Suprapubic skin (tissue), 4 donors: ENCODE measurements at regions not wholly inside any gene's neighbourhood (a gene's known extent, or its start where the extent isn't known, plus 50 kb on each side); places are given as distances from the start of the nearest gene placed in this dataset.
"Not testable (repeated sequence)": the region's sequence is repeated elsewhere in the genome, so short reads cannot be mapped to it uniquely, and the experiment has no call there.

Source experiments
- DNase-seq, 2 donors: peaks; one replicate each; pipeline ENCODE4 v3.0.0-alpha.2; 2019; ENCODE audit warnings: low spot score in 2 of 2
- H3K27ac ChIP-seq: fragments of 200-600 bp; sonication (generic); one replicate; pipeline ENCODE4 v1.5.1; 2019
- H3K27me3 ChIP-seq: fragments of 200-600 bp; sonication (generic); one replicate; pipeline ENCODE4 v1.5.1; 2019
- H3K36me3 ChIP-seq: fragments of 200-600 bp; sonication (generic); one replicate; pipeline ENCODE4 v1.5.1; 2019
- H3K4me1 ChIP-seq: fragments of 200-600 bp; sonication (generic); one replicate; pipeline ENCODE4 v1.5.1; 2019
- H3K4me3 ChIP-seq: fragments of 200-600 bp; sonication (generic); one replicate; pipeline ENCODE4 v1.5.1; 2019; ENCODE audit warnings: mild to moderate bottlenecking
- H3K9me3 ChIP-seq: fragments of 200-600 bp; sonication (generic); one replicate; pipeline ENCODE4 v1.5.1; 2019
- CTCF ChIP-seq, 2 donors: fragments of 200-600 bp in 1 of 2; fragments of 450-650 bp in 1 of 2; sonication (generic) in 1 of 2; IDR thresholded peaks; one replicate each; pipeline ENCODE4 v1.5.1; 2016 to 2019; ENCODE audit warnings: antibody characterized with exemption in 2 of 2, mild to moderate bottlenecking in 1 of 2, moderate library complexity in 1 of 2
- EP300 ChIP-seq: sonication (generic); formaldehyde crosslinking; IDR thresholded peaks from one replicate; pipeline ENCODE4 v1.6.1; 2017; ENCODE audit warnings: antibody characterized with exemption
- POLR2A ChIP-seq, 2 donors: fragments of 450-650 bp; IDR thresholded peaks; one replicate each; pipeline ENCODE4 v1.6.1; 2017; ENCODE audit warnings: antibody characterized with exemption in 2 of 2, mild to moderate bottlenecking in 2 of 2, moderate library complexity in 2 of 2
- POLR2AphosphoS5 ChIP-seq, 3 donors: sonication (generic); formaldehyde crosslinking; IDR thresholded peaks; one replicate each; pipeline ENCODE4 v1.6.1; 2017; ENCODE audit warnings: antibody characterized with exemption in 3 of 3
- WGBS: methylation state at CpG from one replicate; pipeline ENCODE4 v1.1.5; 2018; 5-methylcytosine and 5-hydroxymethylcytosine counted together

- no peak for DNase-seq
- no peaks in the 10 kb centered on the region for H3K36me3 ChIP-seq
- no peak overlapping the region for H3K4me3 ChIP-seq
- H3K9me3 ChIP-seq = no peaks in the 10 kb centered on the region
- H3K27ac ChIP-seq = no peak overlapping the region
- no peaks in the 10 kb centered on the region for H3K27me3 ChIP-seq
- WGBS = 69% methylated on average over 4 of the region's 4 CpGs
- peaks cover 13% of the 10 kb centered on the region for H3K4me1 ChIP-seq
- TF ChIP-seq POLR2A (IDR thresholded peaks at IDR 0.05) (no peak), CTCF (IDR thresholded peaks at IDR 0.05) (no peak), POLR2AphosphoS5 (IDR thresholded peaks at IDR 0.05) (no peak), EP300 (no peak)
Observed at GRCh38 chr10:28180654-28181053, 122.2 kb downstream of the MPP7 start.

- no peak overlapping the region for H3K4me3 ChIP-seq
- H3K27me3 ChIP-seq = no peaks in the 10 kb centered on the region
- no peaks in the 10 kb centered on the region for H3K36me3 ChIP-seq
- H3K4me1 ChIP-seq = peaks cover 13% of the 10 kb centered on the region
- H3K9me3 ChIP-seq = no peaks in the 10 kb centered on the region
- no peak for DNase-seq
- TF ChIP-seq POLR2AphosphoS5 (IDR thresholded peaks at IDR 0.05) (no peak), EP300 (no peak), CTCF (IDR thresholded peaks at IDR 0.05) (no peak), POLR2A (IDR thresholded peaks at IDR 0.05) (no peak)
- H3K27ac ChIP-seq = no peak overlapping the region
Observed at GRCh38 chr10:28179743-28180099, 123.1 kb downstream of the MPP7 start.

- Histone ChIP-seq H3K27me3 (no peaks in the 10 kb centered on the region), H3K4me3 (no peak overlapping the region), H3K27ac (no peak overlapping the region), H3K9me3 (no peaks in the 10 kb centered on the region), H3K36me3 (no peaks in the 10 kb centered on the region), H3K4me1 (peaks cover 13% of the 10 kb centered on the region)
- peak; percentile 15 to 64 for TF ChIP-seq CTCF (IDR thresholded peaks at IDR 0.05)
- no peak for TF ChIP-seq POLR2AphosphoS5 (IDR thresholded peaks at IDR 0.05)
- DNase-seq = no peak
- 22% methylated on average over 4 of the region's 4 CpGs for WGBS
Observed at GRCh38 chr10:28179006-28179742, 123.7 kb downstream of the MPP7 start.

- WGBS = 62% methylated on average over 4 of the region's 4 CpGs
- Histone ChIP-seq H3K9me3 (no peaks in the 10 kb centered on the region), H3K27me3 (no peaks in the 10 kb centered on the region), H3K27ac (no peak overlapping the region), H3K4me1 (peaks cover 13% of the 10 kb centered on the region), H3K36me3 (no peaks in the 10 kb centered on the region), H3K4me3 (no peak overlapping the region)
- DNase-seq = no peak
- TF ChIP-seq EP300 (no peak), POLR2AphosphoS5 (IDR thresholded peaks at IDR 0.05) (no peak), POLR2A (IDR thresholded peaks at IDR 0.05) (no peak), CTCF (IDR thresholded peaks at IDR 0.05) (no peak)
Observed at GRCh38 chr10:28177944-28178637, 124.8 kb downstream of the MPP7 start.

- not testable (repeated sequence) for DNase-seq, H3K36me3 ChIP-seq, H3K9me3 ChIP-seq, H3K4me3 ChIP-seq, H3K27ac ChIP-seq, H3K27me3 ChIP-seq
- WGBS = 96% methylated on average over 4 of the region's 4 CpGs
- peaks cover 20% of the 10 kb centered on the region for H3K4me1 ChIP-seq
Observed at GRCh38 chr10:28176498-28176897, 126.4 kb downstream of the MPP7 start.
